ENCODE measurements at regions not wholly inside any gene's neighbourhood (a gene's known extent, or its start where the extent isn't known, plus 50 kb on each side); places are given as distances from the start of the nearest gene placed in this dataset.

- POLR2A ChIA-PET (ENCODE audit: low non-redundant PET) = no interaction called here
- no peak overlapping the region for H3K27ac ChIP-seq
- DNase-seq (ENCODE audit: low spot score) = no peak
- CTCF ChIA-PET = interaction anchor here (0.6 kb wide), 2 partner anchors 15 to 48 kb away, joined by 4 to 6 read pairs; no protein-coding TSS in a partner anchor
- TF ChIP-seq CTCF (conservative IDR thresholded peaks at IDR 0.05; ENCODE audit: low read depth) = no peak
These were observed 89.0 kb downstream of the EMX2 start for GRCh38 chr10:117631276-117632145.

GRCh38 chr10:117632406-117632805 lies 89.9 kb downstream of the EMX2 start:
- no peak overlapping the region for H3K27ac ChIP-seq
- CTCF ChIA-PET = no interaction called here
- no peak for DNase-seq (ENCODE audit: low spot score)
- POLR2A ChIA-PET (ENCODE audit: low non-redundant PET) = no interaction called here
- TF ChIP-seq CTCF (conservative IDR thresholded peaks at IDR 0.05; ENCODE audit: low read depth) = no peak

GRCh38 chr10:117635826-117636225 lies 93.3 kb downstream of the EMX2 start:
- no peak for TF ChIP-seq CTCF (conservative IDR thresholded peaks at IDR 0.05; ENCODE audit: low read depth)
- ChIA-PET CTCF (interaction anchor here (0.6 to 0.7 kb wide), 2 partner anchors 429 to 722 kb away, joined by 3 to 4 read pairs; no protein-coding TSS in a partner anchor), POLR2A (ENCODE audit: low non-redundant PET) (no interaction called here)
- DNase-seq (ENCODE audit: low spot score) = no peak
- H3K27ac ChIP-seq = no peak overlapping the region

GRCh38 chr10:117638200-117638599 lies 95.7 kb downstream of the EMX2 start:
- no peak overlapping the region for H3K27ac ChIP-seq
- no peak for TF ChIP-seq CTCF (conservative IDR thresholded peaks at IDR 0.05; ENCODE audit: low read depth)
- POLR2A ChIA-PET (ENCODE audit: low non-redundant PET) = no interaction called here
- CTCF ChIA-PET = no interaction called here
- no peak for DNase-seq (ENCODE audit: low spot score)

GRCh38 chr10:117638664-117639200 lies 96.2 kb downstream of the EMX2 start:
- no peak for TF ChIP-seq CTCF (conservative IDR thresholded peaks at IDR 0.05; ENCODE audit: low read depth)
- ChIA-PET CTCF (interaction anchor here (0.6 kb wide), 1 partner anchor 75 kb away, joined by 3 read pairs; no protein-coding TSS in a partner anchor), POLR2A (ENCODE audit: low non-redundant PET) (no interaction called here)

GRCh38 chr10:117640406-117640805 lies 97.9 kb downstream of the EMX2 start:
- ChIA-PET CTCF (interaction anchor here (0.8 kb wide), 1 partner anchor 106 kb away, joined by 3 read pairs; no protein-coding TSS in a partner anchor), POLR2A (ENCODE audit: low non-redundant PET) (no interaction called here)
- H3K27ac ChIP-seq = no peak overlapping the region
- DNase-seq (ENCODE audit: low spot score) = no peak
- no peak for TF ChIP-seq CTCF (conservative IDR thresholded peaks at IDR 0.05; ENCODE audit: low read depth)

More at GRCh38 chr10:117638664-117639200, 96.2 kb downstream of the EMX2 start:
- no peak overlapping the region for H3K27ac ChIP-seq
- no peak for DNase-seq (ENCODE audit: low spot score)

All from RWPE1 (cell line).